ENCODE measurements at regions not wholly inside any gene's neighbourhood (a gene's known extent, or its start where the extent isn't known, plus 50 kb on each side); places are given as distances from the start of the nearest gene placed in this dataset.
"Not testable (repeated sequence)": the region's sequence is repeated elsewhere in the genome, so short reads cannot be mapped to it uniquely, and the experiment has no call there.

- DNase-seq, result no peak
Observed at GRCh38 chr4:154983714-154984113, 202.6 kb downstream of the RBM46 start.

GRCh38 chr4:154984148-154984547, 203.1 kb downstream of the RBM46 start:
- DNase-seq, result no peak

DNA sequence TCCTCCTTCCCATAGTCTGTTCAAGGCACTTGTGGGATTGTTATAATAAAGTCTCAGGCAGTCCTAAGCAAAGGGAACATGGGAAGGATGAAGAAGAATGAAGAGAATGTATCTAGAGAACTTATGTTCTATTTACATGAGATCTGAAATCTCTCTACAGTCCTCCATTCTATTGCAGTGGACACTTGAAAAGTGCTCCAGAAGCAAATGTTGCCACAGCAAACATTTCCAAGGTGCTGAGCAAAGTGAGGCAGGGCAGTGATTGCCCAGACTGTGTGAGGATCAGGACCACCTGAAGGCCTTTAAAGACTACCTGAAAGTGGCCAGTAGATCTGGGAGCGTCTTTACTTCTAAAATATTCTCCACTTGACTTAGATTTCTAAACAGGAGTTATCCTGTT, 203.5 kb downstream of the RBM46 start:
- DNase-seq, result no peak

DNA sequence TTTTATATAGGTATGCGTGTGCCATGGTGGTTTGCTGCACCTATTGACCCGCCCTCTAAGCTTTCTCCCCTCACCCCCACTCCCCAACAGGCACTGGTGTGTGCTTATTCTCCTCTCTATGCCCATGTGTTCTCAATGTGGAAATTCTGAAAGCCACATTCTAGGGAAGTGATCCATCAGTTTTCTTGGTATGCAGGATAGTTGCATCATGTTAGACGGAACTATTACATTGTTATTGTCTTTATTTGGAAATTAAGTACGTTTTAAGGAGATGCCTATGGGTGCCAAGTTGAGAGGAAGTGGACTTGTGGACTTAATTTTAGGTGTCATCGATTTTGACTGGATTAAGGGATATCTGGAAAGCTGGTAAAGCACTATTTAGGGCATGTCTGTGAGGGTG, 204.6 kb downstream of the RBM46 start:
- no peak for DNase-seq

DNA sequence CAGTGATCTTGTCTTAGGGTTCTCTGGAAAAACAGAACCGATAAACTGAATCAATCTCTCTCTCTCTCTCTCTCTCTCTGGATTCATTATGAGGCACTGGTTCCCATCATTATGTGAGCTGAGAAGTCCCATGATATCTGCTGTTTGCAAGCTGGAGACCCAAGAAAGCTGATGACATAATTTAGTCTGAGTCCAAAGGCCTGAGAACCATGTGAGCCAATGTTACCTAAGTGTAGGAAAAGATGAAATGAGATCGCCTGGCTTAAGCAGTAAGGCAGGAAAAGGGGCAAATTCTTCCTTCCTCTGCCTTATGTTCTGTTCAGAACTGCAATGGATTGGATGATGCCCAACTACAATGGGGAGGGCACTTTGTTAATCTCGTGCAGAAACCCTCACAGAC, 207.4 kb downstream of the RBM46 start:
- DNase-seq, result no peak

GRCh38 chr4:154989511-154989910, 208.4 kb downstream of the RBM46 start:
- DNase-seq, result no peak

- DNase-seq, result not testable (repeated sequence)
Observed at GRCh38 chr4:154997866-154998265, 210.6 kb upstream of the NPY2R start.

- no peak for DNase-seq
Observed at GRCh38 chr4:154998284-154998683, 210.2 kb upstream of the NPY2R start.

GRCh38 chr4:154998773-154999172, 209.7 kb upstream of the NPY2R start:
- DNase-seq, result no peak

- DNase-seq, result no peak
Observed at GRCh38 chr4:154999950-155000578, 208.4 kb upstream of the NPY2R start.

DNA sequence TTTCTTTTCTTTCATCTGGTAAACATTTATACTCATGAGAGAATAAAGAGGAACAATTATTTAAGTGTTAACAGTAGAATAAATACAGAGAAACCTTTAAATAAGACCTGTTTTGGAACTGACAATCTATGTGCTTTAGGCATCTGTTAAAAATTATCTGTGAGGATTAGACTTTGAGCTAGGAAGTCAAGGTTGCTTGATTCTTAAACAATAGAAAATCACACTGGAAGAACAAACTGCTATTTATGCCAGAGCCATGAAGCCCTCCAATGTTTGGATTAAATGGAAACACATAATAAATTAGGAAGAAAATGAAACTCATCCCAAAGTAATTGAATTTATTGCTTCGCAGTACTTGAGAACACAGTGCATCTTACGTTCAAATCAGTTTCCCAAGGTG, 207.2 kb upstream of the NPY2R start:
- DNase-seq, result no peak

DNA sequence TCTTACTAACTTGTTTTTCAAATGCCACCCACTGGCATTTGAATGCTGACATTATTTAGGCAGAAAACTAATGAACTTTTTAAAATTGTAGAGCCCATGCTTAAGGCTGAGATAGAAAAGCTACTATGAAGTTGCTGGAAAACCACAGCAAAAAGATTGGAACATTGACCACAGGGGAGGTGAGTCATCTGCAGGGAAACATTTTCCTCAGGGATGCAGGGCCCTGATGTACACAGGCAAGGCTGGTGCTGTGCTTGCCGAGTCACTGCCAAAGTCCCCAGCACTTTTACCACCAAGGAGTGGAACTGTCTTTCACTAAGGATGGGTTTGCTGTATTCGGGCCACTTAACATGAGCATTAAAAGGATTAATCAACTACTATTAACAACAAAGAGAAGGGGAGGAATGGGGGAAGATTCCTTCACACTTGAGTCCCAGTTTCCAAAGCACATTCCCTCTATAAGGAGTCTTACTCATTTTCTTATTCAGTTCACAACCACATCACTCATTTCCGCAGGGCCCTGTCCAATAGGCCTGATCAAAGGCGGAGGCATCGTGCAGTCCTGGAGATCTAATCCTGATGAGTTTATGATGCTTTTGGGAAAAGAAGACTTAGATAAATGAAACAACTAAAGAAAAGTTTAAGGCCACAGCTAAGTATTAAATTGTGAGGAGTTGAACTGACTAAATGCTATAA, 202.9 kb upstream of the NPY2R start:
- no peak for DNase-seq

- DNase-seq, result no peak
Observed at GRCh38 chr4:155007660-155008176, 200.7 kb upstream of the NPY2R start.

GRCh38 chr4:155008389-155008788, 200.0 kb upstream of the NPY2R start:
- no peak for DNase-seq

DNA sequence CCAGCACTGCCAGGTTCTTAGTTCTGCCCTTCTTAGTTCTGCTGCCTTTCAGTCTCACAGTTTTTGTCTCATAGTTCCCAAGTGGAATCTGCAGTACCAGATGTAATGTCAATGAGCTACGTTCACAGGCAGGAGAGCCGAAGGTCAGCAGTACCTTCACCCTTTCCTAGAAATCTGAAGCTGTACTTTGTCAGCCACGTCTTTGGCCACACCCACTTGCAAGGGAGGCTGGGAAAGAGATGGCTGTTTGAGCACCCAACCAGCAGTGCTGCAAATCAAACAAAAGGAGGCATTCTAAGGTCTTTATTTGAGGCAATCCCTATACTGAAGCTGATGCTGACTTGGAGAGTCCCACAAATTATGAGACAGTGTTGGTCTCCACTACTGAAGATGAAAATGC, 199.1 kb upstream of the NPY2R start:
- DNase-seq, result no peak

DNA sequence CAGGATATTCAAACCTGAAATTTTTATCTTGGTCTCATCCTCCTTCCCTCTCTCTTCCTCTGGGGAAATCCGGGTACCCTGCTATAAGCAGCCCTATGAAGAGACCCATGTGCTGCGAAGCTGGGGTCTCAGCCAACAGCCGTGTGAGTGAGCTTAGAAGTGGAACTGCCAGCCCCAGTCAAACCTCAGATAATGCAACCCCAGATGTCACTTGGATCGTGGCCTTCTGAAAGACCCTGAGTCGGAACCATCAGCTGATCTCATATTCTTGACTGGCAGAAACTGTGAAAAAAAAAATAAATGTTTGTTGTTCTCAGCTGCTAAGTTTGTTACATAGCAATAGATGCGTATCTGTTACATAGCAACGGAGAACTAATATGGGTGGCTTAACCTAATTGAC, 198.1 kb upstream of the NPY2R start:
- DNase-seq, result no peak

DNA sequence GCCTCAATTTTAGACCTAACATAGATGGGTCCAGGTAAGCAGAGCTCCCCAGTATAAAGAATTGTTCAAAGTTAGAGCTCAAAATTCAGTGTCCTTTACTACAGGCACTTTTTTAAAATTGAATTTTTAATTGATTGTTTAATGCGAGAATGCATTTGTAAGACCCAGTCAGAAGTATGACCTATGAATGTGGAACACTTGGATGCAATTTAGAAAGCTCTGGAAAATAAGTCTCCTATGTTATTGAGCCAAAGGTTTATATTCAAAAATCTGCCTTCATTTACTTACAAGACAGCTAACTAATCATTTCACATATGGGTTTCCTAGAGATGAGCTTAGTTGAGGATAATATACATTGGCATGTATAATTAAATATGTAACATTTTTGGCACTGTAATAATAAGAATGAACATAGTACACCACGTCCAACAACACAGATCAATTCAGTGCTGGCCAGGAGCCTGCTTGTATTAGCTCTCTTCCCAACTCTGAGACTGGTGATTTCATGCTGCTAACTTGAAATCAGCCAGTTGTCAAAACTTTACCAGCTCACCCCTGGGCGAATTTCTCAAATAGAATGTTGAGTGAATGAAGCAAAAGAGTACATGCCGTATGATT, 197.2 kb upstream of the NPY2R start:
- no peak for DNase-seq

DNA sequence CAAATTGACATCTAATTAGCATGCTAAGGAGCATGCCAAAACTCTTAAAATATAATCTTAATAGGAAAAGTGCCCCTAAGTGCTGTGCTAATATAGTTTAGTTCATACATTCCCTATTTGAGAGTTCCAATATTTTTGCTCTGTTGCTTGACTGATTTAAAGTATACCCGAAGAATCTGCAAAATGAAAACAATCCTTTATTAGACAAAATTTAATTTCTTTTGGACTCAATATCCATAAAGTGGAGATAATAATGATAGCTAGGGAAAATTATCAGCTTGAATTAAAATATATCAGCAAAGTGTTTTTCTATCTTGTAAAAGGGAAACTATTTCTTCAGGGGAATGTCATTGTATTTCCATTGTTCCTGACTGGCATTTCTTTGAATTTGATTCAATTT, 196.0 kb upstream of the NPY2R start:
- no peak for DNase-seq

DNA sequence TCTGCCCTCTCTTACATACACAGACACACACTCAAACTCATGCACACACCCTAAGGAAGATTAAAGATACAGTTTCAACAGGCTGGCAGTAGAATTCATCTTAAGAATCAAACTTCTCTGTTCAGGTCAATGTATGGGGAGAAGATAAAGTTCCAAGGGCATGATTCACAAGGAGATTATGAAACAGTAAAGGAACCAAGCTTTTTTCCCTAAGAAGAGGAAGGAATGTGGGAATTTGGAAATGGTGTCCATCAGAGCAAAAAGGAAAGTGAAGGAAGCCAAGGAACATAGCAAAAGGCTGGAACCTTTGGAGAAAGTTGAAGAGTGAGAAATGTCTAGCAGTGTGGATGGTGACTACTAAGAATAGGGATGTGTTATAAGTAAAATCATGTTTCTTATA, 191.0 kb upstream of the NPY2R start:
- no peak for DNase-seq

GRCh38 chr4:155025762-155026457, 182.5 kb upstream of the NPY2R start:
- DNase-seq, result no peak

DNA sequence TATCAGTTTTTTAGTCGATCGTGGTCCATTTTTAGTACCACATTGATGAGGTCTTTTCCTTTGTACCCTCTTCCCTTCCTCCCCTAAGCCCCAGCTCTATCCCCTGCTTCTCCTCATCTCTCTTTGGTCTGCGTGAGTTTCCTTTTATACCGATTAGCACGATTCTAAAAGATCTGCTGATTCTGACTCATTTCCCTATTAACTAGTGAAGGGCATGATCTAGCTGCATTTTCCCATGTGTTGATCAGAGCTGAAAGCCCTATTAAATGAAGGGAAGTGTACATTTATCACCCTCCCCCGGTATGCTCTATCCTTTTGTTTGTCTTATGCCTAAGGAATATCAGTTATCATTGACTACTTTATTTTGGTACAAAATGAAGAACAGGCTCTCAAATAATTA, 181.7 kb upstream of the NPY2R start:
- DNase-seq, result no peak

GRCh38 chr4:155032521-155033229, 175.8 kb upstream of the NPY2R start:
- no peak for DNase-seq

GRCh38 chr4:155033604-155034003, 174.8 kb upstream of the NPY2R start:
- DNase-seq, result no peak

Data from CD4-positive, alpha-beta T cell treated with Interleukin-4 for 1 hour (primary cell).